ENCODE measurements at regions not wholly inside any gene's neighbourhood (a gene's known extent, or its start where the extent isn't known, plus 50 kb on each side); places are given as distances from the start of the nearest gene placed in this dataset.

GRCh38 chr1:185376840-185377635 is 60.0 kb upstream of the IVNS1ABP start:
- no peaks in the 10 kb centered on the region for H3K9me3 ChIP-seq (ENCODE audit: control insufficient read depth in 2 of 3, low read length in 3 of 3)
- Mint-ChIP-seq H3K4me3 (no peak overlapping the region), H3K9me3 (peaks cover 0 to 16% (median 7%) of the 10 kb centered on the region in 11 donors), H3K4me1 (peaks cover 6 to 24% (median 14%) of the 10 kb centered on the region in 7 donors), H3K36me3 (peaks cover 0 to 28% (median 4%) of the 10 kb centered on the region in 5 donors), H3K27me3 (peaks cover 0 to 9% (median 0%) of the 10 kb centered on the region in 5 donors), H3K27ac (no peak overlapping the region)
- ChIA-PET POLR2A (no interaction called here), CTCF (interaction anchor here (0.7 kb wide), 1 partner anchor 75 kb away, joined by 3 read pairs; no protein-coding TSS in a partner anchor)
- ATAC-seq (peak; percentile 50), DNase-seq (no peak)
- intact Hi-C loops (cut with micrococcal nuclease) = loop anchor here in 1 of 2 donors (5.0 kb wide), 1 partner anchor 45 kb away; no protein-coding TSS in a partner anchor
- H3K27me3 ChIP-seq (ENCODE audit: control insufficient read depth in 2 of 2, insufficient read depth in 2 of 2, low read length in 2 of 2) = no peaks in the 10 kb centered on the region
- no peak overlapping the region for H3K4me3 ChIP-seq (ENCODE audit: low read length)
- no peaks in the 10 kb centered on the region for H3K36me3 ChIP-seq (ENCODE audit: control insufficient read depth in 2 of 3, insufficient read depth in 3 of 3, low read length in 3 of 3)
- H3K4me1 ChIP-seq (ENCODE audit: control insufficient read depth in 2 of 2, insufficient read depth in 2 of 2, low read length in 2 of 2) = no peaks in the 10 kb centered on the region
- H3K27ac ChIP-seq (ENCODE audit: low read depth, low read length) = no peak overlapping the region

- peaks cover 6 to 24% (median 14%) of the 10 kb centered on the region in 7 donors for H3K4me1 Mint-ChIP-seq
- no peaks in the 10 kb centered on the region for H3K4me1 ChIP-seq (ENCODE audit: control insufficient read depth in 2 of 2, insufficient read depth in 2 of 2, low read length in 2 of 2)
- H3K27ac Mint-ChIP-seq = no peak overlapping the region
- H3K4me3 Mint-ChIP-seq = no peak overlapping the region
- H3K4me3 ChIP-seq (ENCODE audit: low read length) = no peak overlapping the region
- peaks cover 0 to 2% (median 0%) of the 10 kb centered on the region in 5 donors for H3K27me3 Mint-ChIP-seq
- no peaks in the 10 kb centered on the region for H3K9me3 ChIP-seq (ENCODE audit: control insufficient read depth in 2 of 3, low read length in 3 of 3)
- DNase-seq (no peak), ATAC-seq (no peak)
- H3K27me3 ChIP-seq (ENCODE audit: control insufficient read depth in 2 of 2, insufficient read depth in 2 of 2, low read length in 2 of 2) = no peaks in the 10 kb centered on the region
- POLR2A ChIA-PET = no interaction called here
- intact Hi-C loops (cut with micrococcal nuclease) = loop anchor here in 1 of 2 donors (5.0 kb wide), 1 partner anchor 46 kb away; no protein-coding TSS in a partner anchor
- H3K9me3 Mint-ChIP-seq = peaks cover 0 to 10% (median 2%) of the 10 kb centered on the region in 11 donors
- H3K27ac ChIP-seq (ENCODE audit: low read depth, low read length) = no peak overlapping the region
- peaks cover 0 to 22% (median under 1%) of the 10 kb centered on the region in 5 donors for H3K36me3 Mint-ChIP-seq
- CTCF ChIA-PET = no interaction called here
- H3K36me3 ChIP-seq (ENCODE audit: control insufficient read depth in 2 of 3, insufficient read depth in 3 of 3, low read length in 3 of 3) = no peaks in the 10 kb centered on the region
Measured at GRCh38 chr1:185376288-185376687, 59.2 kb upstream of the IVNS1ABP start.

GRCh38 chr1:185375583-185375982 is 58.5 kb upstream of the IVNS1ABP start:
- POLR2A ChIA-PET = no interaction called here
- Mint-ChIP-seq H3K9me3 (peaks cover 0 to 8% (median 0%) of the 10 kb centered on the region in 11 donors), H3K27me3 (no peaks in the 10 kb centered on the region), H3K36me3 (peaks cover 0 to 18% (median 0%) of the 10 kb centered on the region in 5 donors), H3K27ac (no peak overlapping the region), H3K4me1 (peaks cover 6 to 24% (median 14%) of the 10 kb centered on the region in 7 donors), H3K4me3 (no peak overlapping the region)
- no peaks in the 10 kb centered on the region for H3K4me1 ChIP-seq (ENCODE audit: control insufficient read depth in 2 of 2, insufficient read depth in 2 of 2, low read length in 2 of 2)
- no peaks in the 10 kb centered on the region for H3K9me3 ChIP-seq (ENCODE audit: control insufficient read depth in 2 of 3, low read length in 3 of 3)
- H3K27ac ChIP-seq (ENCODE audit: low read depth, low read length) = no peak overlapping the region
- no peaks in the 10 kb centered on the region for H3K27me3 ChIP-seq (ENCODE audit: control insufficient read depth in 2 of 2, insufficient read depth in 2 of 2, low read length in 2 of 2)
- intact Hi-C loops (cut with micrococcal nuclease) = loop anchor here in 1 of 2 donors (5.0 kb wide), 1 partner anchor 47 kb away; no protein-coding TSS in a partner anchor
- no peak overlapping the region for H3K4me3 ChIP-seq (ENCODE audit: low read length)
- CTCF ChIA-PET = no interaction called here
- DNase-seq = no peak
- H3K36me3 ChIP-seq (ENCODE audit: control insufficient read depth in 2 of 3, insufficient read depth in 3 of 3, low read length in 3 of 3) = no peaks in the 10 kb centered on the region
- ATAC-seq = peak; percentile 57

GRCh38 chr1:185373813-185374529 is 56.9 kb upstream of the IVNS1ABP start:
- Mint-ChIP-seq H3K4me3 (peak overlapping the region in 1 of 10 donors; percentile 36), H3K4me1 (peaks cover 6 to 27% (median 14%) of the 10 kb centered on the region in 7 donors), H3K9me3 (peaks cover 0 to 9% (median 0%) of the 10 kb centered on the region in 11 donors), H3K27ac (peak overlapping the region in 4 of 9 donors; percentile 19 to 77 (median 46)), H3K27me3 (no peaks in the 10 kb centered on the region), H3K36me3 (peaks cover 0 to 19% (median 0%) of the 10 kb centered on the region in 5 donors)
- Histone ChIP-seq H3K27me3 (ENCODE audit: control insufficient read depth in 2 of 2, insufficient read depth in 2 of 2, low read length in 2 of 2) (no peaks in the 10 kb centered on the region), H3K9me3 (ENCODE audit: control insufficient read depth in 2 of 3, low read length in 3 of 3) (no peaks in the 10 kb centered on the region), H3K4me1 (ENCODE audit: control insufficient read depth in 2 of 2, insufficient read depth in 2 of 2, low read length in 2 of 2) (no peaks in the 10 kb centered on the region), H3K4me3 (ENCODE audit: low read length) (no peak overlapping the region), H3K27ac (ENCODE audit: low read depth, low read length) (no peak overlapping the region), H3K36me3 (ENCODE audit: control insufficient read depth in 2 of 3, insufficient read depth in 3 of 3, low read length in 3 of 3) (no peaks in the 10 kb centered on the region)
- ATAC-seq = peak; percentile 82
- ChIA-PET POLR2A (no interaction called here), CTCF (no interaction called here)
- DNase-seq = no peak
- intact Hi-C loops (cut with micrococcal nuclease) = no loop called here

GRCh38 chr1:185369786-185370185 is 52.7 kb upstream of the IVNS1ABP start:
- H3K27ac Mint-ChIP-seq = peak overlapping the region in 1 of 9 donors; percentile 5
- intact Hi-C loops (cut with micrococcal nuclease) = no loop called here
- DNase-seq (no peak), ATAC-seq (no peak)
- H3K9me3 Mint-ChIP-seq = peaks cover 0 to 7% (median 0%) of the 10 kb centered on the region in 11 donors
- peaks cover 0 to 23% (median 0%) of the 10 kb centered on the region in 5 donors for H3K36me3 Mint-ChIP-seq
- CTCF ChIA-PET = interaction anchor here (1.5 kb wide), 1 partner anchor 52 kb away, joined by 5 read pairs; the partner anchor contains the start of gene IVNS1ABP
- POLR2A ChIA-PET = interaction anchor here (0.7 kb wide), 1 partner anchor 53 kb away, joined by 3 read pairs; the partner anchor contains the start of gene IVNS1ABP
- peaks cover 0 to 2% (median 0%) of the 10 kb centered on the region in 5 donors for H3K27me3 Mint-ChIP-seq
- no peaks in the 10 kb centered on the region for H3K4me1 ChIP-seq (ENCODE audit: control insufficient read depth in 2 of 2, insufficient read depth in 2 of 2, low read length in 2 of 2)
- H3K9me3 ChIP-seq (ENCODE audit: control insufficient read depth in 2 of 3, low read length in 3 of 3) = no peaks in the 10 kb centered on the region
- H3K4me1 Mint-ChIP-seq = peaks cover 8 to 38% (median 14%) of the 10 kb centered on the region in 7 donors
- no peaks in the 10 kb centered on the region for H3K27me3 ChIP-seq (ENCODE audit: control insufficient read depth in 2 of 2, insufficient read depth in 2 of 2, low read length in 2 of 2)
- no peak overlapping the region for H3K4me3 Mint-ChIP-seq
- no peak overlapping the region for H3K4me3 ChIP-seq (ENCODE audit: low read length)
- H3K27ac ChIP-seq (ENCODE audit: low read depth, low read length) = no peak overlapping the region
- no peaks in the 10 kb centered on the region for H3K36me3 ChIP-seq (ENCODE audit: control insufficient read depth in 2 of 3, insufficient read depth in 3 of 3, low read length in 3 of 3)

GRCh38 chr1:185368913-185369491 is 52.0 kb upstream of the IVNS1ABP start:
- Mint-ChIP-seq H3K9me3 (peaks cover 0 to 5% (median 0%) of the 10 kb centered on the region in 11 donors), H3K27ac (peak overlapping the region in 1 of 9 donors; percentile 15), H3K4me1 (peaks cover 7 to 31% (median 12%) of the 10 kb centered on the region in 7 donors), H3K36me3 (peaks cover 0 to 23% (median 0%) of the 10 kb centered on the region in 5 donors), H3K27me3 (peaks cover 0 to 2% (median 0%) of the 10 kb centered on the region in 5 donors), H3K4me3 (no peak overlapping the region)
- POLR2A ChIA-PET = interaction anchor here (0.7 kb wide), 1 partner anchor 52 kb away, joined by 3 read pairs; the partner anchor contains the start of gene IVNS1ABP
- no peaks in the 10 kb centered on the region for H3K4me1 ChIP-seq (ENCODE audit: control insufficient read depth in 2 of 2, insufficient read depth in 2 of 2, low read length in 2 of 2)
- ATAC-seq (no peak), DNase-seq (no peak)
- no peaks in the 10 kb centered on the region for H3K27me3 ChIP-seq (ENCODE audit: control insufficient read depth in 2 of 2, insufficient read depth in 2 of 2, low read length in 2 of 2)
- H3K9me3 ChIP-seq (ENCODE audit: control insufficient read depth in 2 of 3, low read length in 3 of 3) = no peaks in the 10 kb centered on the region
- intact Hi-C loops (cut with micrococcal nuclease) = no loop called here
- no peaks in the 10 kb centered on the region for H3K36me3 ChIP-seq (ENCODE audit: control insufficient read depth in 2 of 3, insufficient read depth in 3 of 3, low read length in 3 of 3)
- no peak overlapping the region for H3K4me3 ChIP-seq (ENCODE audit: low read length)
- H3K27ac ChIP-seq (ENCODE audit: low read depth, low read length) = no peak overlapping the region
- CTCF ChIA-PET = interaction anchor here (0.7 to 1.5 kb wide), 2 partner anchors 51 to 316 kb away, joined by 3 to 5 read pairs; partner anchors contain the start of gene IVNS1ABP

All from naive thymus-derived CD4-positive, alpha-beta T cell (primary cell).